HCT116 (cell line): ENCODE measurements at regions not wholly inside any gene's neighbourhood (a gene's known extent, or its start where the extent isn't known, plus 50 kb on each side); places are given as distances from the start of the nearest gene placed in this dataset.
"Not testable (repeated sequence)": the region's sequence is repeated elsewhere in the genome, so short reads cannot be mapped to it uniquely, and the experiment has no call there.

Source experiments
- ATAC-seq: fragments of 200-7000 bp; cut with Tn5 transposase; 2 replicates; pipeline ENCODE4 v1.9.1; 2020; ENCODE audit warnings: mild to moderate bottlenecking, moderate library complexity
- BruUV-seq: library from RNA; stranded (reverse); fragments of 400-500 nt; replicated peaks from 2 replicates; lab custom pipeline; 2021; lab: Mats Ljungman, UMichigan
- CTCF ChIA-PET: fragments of 300-600 bp; sonication (Branson Sonifier 250); formaldehyde crosslinking; loops from one replicate; lab custom pipeline; 2021; ENCODE audit warnings: antibody characterized with exemption; lab: Charles Lee
- POLR2A ChIA-PET: fragments of 300-600, 350-600 bp; sonication (Branson Sonifier 250); formaldehyde crosslinking; loops from one replicate; lab custom pipeline; 2021; ENCODE audit warnings: antibody characterized with exemption; lab: Charles Lee
- RAD21 ChIA-PET, 2 experiments: fragments of 300-600 bp; sonication (Branson Sonifier 250); formaldehyde crosslinking; loops; one replicate each; lab custom pipeline; 2023; ENCODE audit warnings: low total read pairs in 2 of 2; ENCODE audit not compliant: uncharacterized antibody in 2 of 2, unreplicated experiment in 2 of 2, low non-redundant PET in 1 of 2; lab: Charles Lee
- DNase-seq: peaks from one replicate; pipeline ENCODE4 v3.0.0-alpha.2; 2010; ENCODE audit warnings: low read depth, low spot score
- H2AFZ ChIP-seq: fragments of 200-600 bp; shearing (Covaris generic), sonication (generic); 2 replicates; pipeline ENCODE4 v1.6.1; 2017; ENCODE audit warnings: low read depth, mixed run types, mixed read lengths, antibody characterized with exemption, low read length; ENCODE audit not compliant: poor library complexity, severe bottlenecking
- H3K27ac ChIP-seq: 2 replicates; pipeline ENCODE4 v1.5.1; 2012; ENCODE audit warnings: low read depth, low read length
- H3K27me3 ChIP-seq: fragments of 200-600 bp; sonication (generic); 2 replicates; pipeline ENCODE4 v1.6.1; 2016; ENCODE audit warnings: mixed run types, low read length, mixed read lengths; ENCODE audit not compliant: insufficient read depth
- H3K36me3 ChIP-seq, 2 experiments: fragments of 200-500 bp in 1 of 2; fragments of 200-600 bp in 1 of 2; sonication (Bioruptor generic) in 1 of 2; sonication (generic) in 1 of 2; 2 replicates each; pipeline versions ENCODE4 v1.5.1 to v1.6.1; 2014 to 2016; ENCODE audit warnings: low read length in 2 of 2, inconsistent platforms in 1 of 2, mixed read lengths in 1 of 2, mixed run types in 1 of 2; ENCODE audit not compliant: insufficient read depth in 2 of 2, control insufficient read depth in 1 of 2
- H3K4me1 ChIP-seq, 2 experiments: fragments of 200-600 bp in 1 of 2; sonication (generic) in 1 of 2; 2 replicates each; pipeline versions ENCODE4 v1.5.1 to v1.6.1; 2012 to 2017; ENCODE audit warnings: low read length in 2 of 2, inconsistent platforms in 1 of 2, mild to moderate bottlenecking in 1 of 2, mixed read lengths in 1 of 2, mixed run types in 1 of 2, moderate library complexity in 1 of 2; ENCODE audit not compliant: insufficient read depth in 2 of 2, control insufficient read depth in 1 of 2
- H3K4me2 ChIP-seq: fragments of 200-600 bp; sonication (generic); 2 replicates; pipeline ENCODE4 v1.6.1; 2017; ENCODE audit warnings: mixed run types, low read length, mixed read lengths
- H3K4me3 ChIP-seq, 2 experiments: fragments of 200-600 bp in 1 of 2; sonication (generic) in 1 of 2; replicated peaks in 1 of 2; 2 replicates each; pipeline ENCODE4 v1.5.1; 2011 to 2016; ENCODE audit warnings: low read length in 2 of 2, control low read depth in 1 of 2, low read depth in 1 of 2, mild to moderate bottlenecking in 1 of 2, mixed read lengths in 1 of 2, mixed run types in 1 of 2
- H3K79me2 ChIP-seq: fragments of 200-600 bp; sonication (generic); 2 replicates; pipeline ENCODE4 v1.6.1; 2017; ENCODE audit warnings: mild to moderate bottlenecking, mixed run types, low read length, moderate library complexity, mixed read lengths; ENCODE audit not compliant: insufficient read depth
- H3K9ac ChIP-seq: fragments of 200-600 bp; sonication (generic); 2 replicates; pipeline ENCODE4 v1.6.1; 2016; ENCODE audit warnings: low read length, mixed read lengths
- H3K9me2 ChIP-seq: fragments of 200-600 bp; sonication (generic), shearing (Covaris generic); 2 replicates; pipeline ENCODE4 v1.6.1; 2017; ENCODE audit warnings: mixed run types, mild to moderate bottlenecking, moderate library complexity; ENCODE audit not compliant: insufficient read depth
- H3K9me3 ChIP-seq, 2 experiments: fragments of 200-500 bp in 1 of 2; fragments of 200-600 bp in 1 of 2; sonication (Bioruptor generic) in 1 of 2; sonication (generic) in 1 of 2; 2 replicates each; pipeline ENCODE4 v1.6.1; 2014 to 2017; ENCODE audit warnings: low read length in 2 of 2, mixed read lengths in 2 of 2, inconsistent platforms in 1 of 2, low read depth in 1 of 2, mild to moderate bottlenecking in 1 of 2, mixed run types in 1 of 2, moderate library complexity in 1 of 2; ENCODE audit not compliant: control insufficient read depth in 1 of 2, insufficient read depth in 1 of 2
- H4K20me1 ChIP-seq: fragments of 200-600 bp; sonication (generic), shearing (Covaris generic); 2 replicates; pipeline ENCODE4 v1.6.1; 2017; ENCODE audit warnings: mixed run types, mild to moderate bottlenecking, moderate library complexity; ENCODE audit not compliant: insufficient read depth
- CBX3 ChIP-seq: IDR thresholded peaks from 2 replicates; pipeline ENCODE4 v1.6.1; 2012; ENCODE audit warnings: low read depth
- CEBPB ChIP-seq: IDR thresholded peaks from 2 replicates; pipeline ENCODE4 v1.6.1; 2012; ENCODE audit warnings: low read depth
- CTCF ChIP-seq, 3 experiments: fragments of 200-600 bp in 1 of 3; sonication (generic) in 1 of 3; IDR thresholded peaks in 2 of 3; conservative IDR thresholded peaks in 1 of 3; 2 replicates each; pipeline ENCODE4 v1.5.1; 2012 to 2017; ENCODE audit warnings: low read depth in 2 of 3, low read length in 2 of 3, antibody characterized with exemption in 1 of 3, borderline replicate concordance in 1 of 3, control low read depth in 1 of 3, mild to moderate bottlenecking in 1 of 3, mixed read lengths in 1 of 3, mixed run types in 1 of 3, moderate library complexity in 1 of 3; ENCODE audit not compliant: insufficient read depth in 1 of 3
- ELF1 ChIP-seq: IDR thresholded peaks from 2 replicates; pipeline ENCODE4 v1.6.1; 2012; ENCODE audit warnings: low read depth, borderline replicate concordance
- EZH2 ChIP-seq: fragments of 200-600 bp; sonication (generic); IDR thresholded peaks from 2 replicates; pipeline ENCODE4 v1.6.1; 2017; ENCODE audit warnings: antibody characterized with exemption, mixed run types
- EZH2phosphoT487 ChIP-seq: fragments of 200-600 bp; IDR thresholded peaks from 2 replicates; pipeline ENCODE4 v1.6.1; 2018; ENCODE audit warnings: antibody characterized with exemption, borderline replicate concordance
- FOSL1 ChIP-seq: IDR thresholded peaks from 2 replicates; pipeline ENCODE4 v1.6.1; 2012; ENCODE audit warnings: low read depth
- JUND ChIP-seq: IDR thresholded peaks from 2 replicates; pipeline ENCODE4 v1.6.1; 2012
- POLR2A ChIP-seq: IDR thresholded peaks from 2 replicates; pipeline ENCODE4 v1.7.0; 2011; ENCODE audit warnings: borderline replicate concordance; ENCODE audit not compliant: insufficient read depth, insufficient read length; ENCODE audit errors: extremely low read depth
- POLR2AphosphoS5 ChIP-seq: IDR thresholded peaks from 2 replicates; pipeline ENCODE4 v1.6.1; 2011; ENCODE audit warnings: mild to moderate bottlenecking, low read depth, low read length, moderate library complexity
- RAD21 ChIP-seq: IDR thresholded peaks from 2 replicates; pipeline ENCODE4 v1.6.1; 2012; ENCODE audit warnings: low read depth, mild to moderate bottlenecking
- SRF ChIP-seq: IDR thresholded peaks from 2 replicates; pipeline ENCODE4 v1.6.1; 2012; ENCODE audit warnings: low read depth
- YY1 ChIP-seq: IDR thresholded peaks from 2 replicates; pipeline ENCODE4 v1.6.1; 2011; ENCODE audit warnings: low read length, low read depth, moderate library complexity, mild to moderate bottlenecking; ENCODE audit not compliant: insufficient replicate concordance; ENCODE audit errors: extremely low read depth
- ZFX ChIP-seq: fragments of 450-650 bp; IDR thresholded peaks from 2 replicates; pipeline ENCODE4 v1.6.1; 2017
- intact Hi-C: fragments of 100-400 bp; cut with micrococcal nuclease; formaldehyde crosslinking; loops from 2 replicates; pipeline ENCODE4 v1.10.0; 2022
- TF ChIP-seq, protein P1 (sequence below): IDR thresholded peaks from 2 replicates; pipeline ENCODE4 v1.6.1; 2012; ENCODE audit warnings: low read depth
- TF ChIP-seq, protein P2 (sequence below): IDR thresholded peaks from 2 replicates; pipeline ENCODE4 v1.6.1; 2012
- TF ChIP-seq, protein P3 (sequence below): IDR thresholded peaks from 2 replicates; pipeline ENCODE4 v1.6.1; 2012

DNA sequence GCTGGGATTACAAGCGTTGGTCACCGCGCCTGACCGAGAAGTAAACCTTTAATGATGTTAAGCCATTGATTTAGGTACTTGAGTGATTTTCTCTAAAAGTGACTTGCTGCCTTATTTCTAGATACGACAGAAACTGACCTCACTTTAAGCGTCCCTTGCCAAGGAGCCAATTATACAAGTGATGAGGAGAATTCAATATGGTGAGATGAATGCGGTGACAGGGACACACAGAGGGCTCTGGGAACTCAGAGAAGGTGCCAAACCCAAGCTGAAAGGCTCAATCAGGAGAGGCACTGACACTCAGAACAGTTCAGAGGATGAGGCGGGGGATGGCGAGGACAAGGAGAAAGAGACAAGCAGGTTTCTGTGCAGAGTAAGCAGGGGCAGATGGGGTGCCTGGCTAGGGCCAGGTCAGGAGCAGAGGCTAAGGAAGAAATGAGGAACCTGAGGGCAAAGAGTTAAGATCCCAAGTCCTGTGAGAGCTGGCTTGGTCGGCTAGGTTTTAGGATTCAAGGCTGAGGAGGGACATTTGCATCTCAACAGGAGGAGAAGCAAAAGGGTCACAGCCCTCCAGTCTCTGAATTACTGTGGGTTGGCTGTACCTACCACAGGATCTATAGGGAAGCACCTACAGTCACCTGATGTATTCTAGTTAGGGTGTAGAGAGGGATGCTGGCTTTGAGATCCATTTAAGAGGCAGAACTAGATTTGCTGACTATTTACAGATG, 83.2 kb upstream of the USP24 start:
- H3K9me3 ChIP-seq = no peaks in the 10 kb centered on the region
- DNase-seq (no peak), ATAC-seq (no peak)
- intact Hi-C loops = no loop called here
- H3K79me2 ChIP-seq = no peaks in the 10 kb centered on the region
- no peaks in the 10 kb centered on the region for H4K20me1 ChIP-seq
- no TSS peak for BruUV-seq
- no peaks in the 10 kb centered on the region for H3K36me3 ChIP-seq
- ChIA-PET POLR2A (no interaction called here), RAD21 (no interaction called here), CTCF (no interaction called here)
- no peak overlapping the region for H3K27ac ChIP-seq
- H3K9me2 ChIP-seq = no peaks in the 10 kb centered on the region
- no peak overlapping the region for H3K4me3 ChIP-seq
- H2AFZ ChIP-seq = no peak overlapping the region
- no peak overlapping the region for H3K9ac ChIP-seq
- no peaks in the 10 kb centered on the region for H3K4me1 ChIP-seq
- H3K4me2 ChIP-seq = no peak overlapping the region
- no peaks in the 10 kb centered on the region for H3K27me3 ChIP-seq
- TF ChIP-seq CTCF (IDR thresholded peaks at IDR 0.05 in 2 of 3, conservative IDR thresholded peaks at IDR 0.05 in 1 of 3; ENCODE audit: borderline replicate concordance in 1 of 3, insufficient read depth in 1 of 3, low read depth in 2 of 3, low read length in 2 of 3) (no peak), ELF1 (no peak), YY1 (no peak), CEBPB (no peak), JUND (no peak), POLR2A (no peak), RAD21 (no peak), POLR2AphosphoS5 (no peak), FOSL1 (no peak), CBX3 (no peak), EZH2phosphoT487 (no peak), EZH2 (no peak), ZFX (no peak), SRF (no peak)
- TF ChIP-seq, protein P1, sequence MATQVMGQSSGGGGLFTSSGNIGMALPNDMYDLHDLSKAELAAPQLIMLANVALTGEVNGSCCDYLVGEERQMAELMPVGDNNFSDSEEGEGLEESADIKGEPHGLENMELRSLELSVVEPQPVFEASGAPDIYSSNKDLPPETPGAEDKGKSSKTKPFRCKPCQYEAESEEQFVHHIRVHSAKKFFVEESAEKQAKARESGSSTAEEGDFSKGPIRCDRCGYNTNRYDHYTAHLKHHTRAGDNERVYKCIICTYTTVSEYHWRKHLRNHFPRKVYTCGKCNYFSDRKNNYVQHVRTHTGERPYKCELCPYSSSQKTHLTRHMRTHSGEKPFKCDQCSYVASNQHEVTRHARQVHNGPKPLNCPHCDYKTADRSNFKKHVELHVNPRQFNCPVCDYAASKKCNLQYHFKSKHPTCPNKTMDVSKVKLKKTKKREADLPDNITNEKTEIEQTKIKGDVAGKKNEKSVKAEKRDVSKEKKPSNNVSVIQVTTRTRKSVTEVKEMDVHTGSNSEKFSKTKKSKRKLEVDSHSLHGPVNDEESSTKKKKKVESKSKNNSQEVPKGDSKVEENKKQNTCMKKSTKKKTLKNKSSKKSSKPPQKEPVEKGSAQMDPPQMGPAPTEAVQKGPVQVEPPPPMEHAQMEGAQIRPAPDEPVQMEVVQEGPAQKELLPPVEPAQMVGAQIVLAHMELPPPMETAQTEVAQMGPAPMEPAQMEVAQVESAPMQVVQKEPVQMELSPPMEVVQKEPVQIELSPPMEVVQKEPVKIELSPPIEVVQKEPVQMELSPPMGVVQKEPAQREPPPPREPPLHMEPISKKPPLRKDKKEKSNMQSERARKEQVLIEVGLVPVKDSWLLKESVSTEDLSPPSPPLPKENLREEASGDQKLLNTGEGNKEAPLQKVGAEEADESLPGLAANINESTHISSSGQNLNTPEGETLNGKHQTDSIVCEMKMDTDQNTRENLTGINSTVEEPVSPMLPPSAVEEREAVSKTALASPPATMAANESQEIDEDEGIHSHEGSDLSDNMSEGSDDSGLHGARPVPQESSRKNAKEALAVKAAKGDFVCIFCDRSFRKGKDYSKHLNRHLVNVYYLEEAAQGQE = no peak
- TF ChIP-seq, protein P2, sequence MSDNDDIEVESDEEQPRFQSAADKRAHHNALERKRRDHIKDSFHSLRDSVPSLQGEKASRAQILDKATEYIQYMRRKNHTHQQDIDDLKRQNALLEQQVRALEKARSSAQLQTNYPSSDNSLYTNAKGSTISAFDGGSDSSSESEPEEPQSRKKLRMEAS = no peak
- TF ChIP-seq, protein P3, sequence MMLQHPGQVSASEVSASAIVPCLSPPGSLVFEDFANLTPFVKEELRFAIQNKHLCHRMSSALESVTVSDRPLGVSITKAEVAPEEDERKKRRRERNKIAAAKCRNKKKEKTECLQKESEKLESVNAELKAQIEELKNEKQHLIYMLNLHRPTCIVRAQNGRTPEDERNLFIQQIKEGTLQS = no peak

DNA sequence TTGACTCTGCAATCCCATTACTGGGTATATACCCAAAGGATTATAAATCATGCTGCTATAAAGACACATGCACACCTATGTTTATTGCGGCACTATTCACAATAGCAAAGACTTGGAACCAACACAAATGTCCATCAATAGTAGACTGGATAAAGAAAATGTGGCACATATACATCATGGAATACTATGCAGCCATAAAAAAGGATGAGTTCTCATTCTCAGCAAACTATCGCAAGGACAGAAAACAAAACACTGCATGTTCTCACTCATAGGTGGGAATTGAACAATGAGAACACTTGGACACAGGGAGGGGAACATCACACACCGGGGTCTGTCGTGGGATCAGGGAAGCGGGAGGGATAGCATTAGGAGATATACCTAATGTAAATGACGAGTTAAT, 81.1 kb upstream of the USP24 start:
- H3K9me3 ChIP-seq, H4K20me1 ChIP-seq, CTCF ChIA-PET, H3K36me3 ChIP-seq, intact Hi-C loops, RAD21 ChIA-PET, H3K4me3 ChIP-seq, H3K79me2 ChIP-seq, DNase-seq, H3K27ac ChIP-seq, H3K4me1 ChIP-seq, H3K4me2 ChIP-seq, ATAC-seq, H3K9ac ChIP-seq, BruUV-seq, POLR2A ChIA-PET, H3K27me3 ChIP-seq, H2AFZ ChIP-seq, H3K9me2 ChIP-seq: not testable (repeated sequence)
